SK-N-SH (cell line): ENCODE measurements at regions not wholly inside any gene's neighbourhood (a gene's known extent, or its start where the extent isn't known, plus 50 kb on each side); places are given as distances from the start of the nearest gene placed in this dataset.

Source experiments
- CTCF ChIA-PET: fragments of 300-600, 350-600 bp; formaldehyde crosslinking; extraction: SDS; loops from one replicate; lab custom pipeline; 2021; lab: Yijun Ruan, JAX
- POLR2A ChIA-PET: fragments of 350-600 bp; sonication (Branson Sonifier 250); formaldehyde crosslinking; extraction: SDS; loops from one replicate; lab custom pipeline; 2020; ENCODE audit warnings: antibody characterized with exemption, inconsistent platforms; lab: Yijun Ruan, JAX
- DNase-seq: peaks from one replicate; pipeline ENCODE4 v3.0.0; 2012
- H2AFZ ChIP-seq: fragments of 200-600 bp; sonication (generic); 2 replicates; pipeline ENCODE4 v1.8.1; 2016; ENCODE audit warnings: antibody characterized with exemption, mild to moderate bottlenecking, low read depth
- H3F3A ChIP-seq: fragments of 200-600 bp; sonication (generic); replicated peaks from 2 replicates; pipeline ENCODE3; 2016; ENCODE audit warnings: antibody characterized with exemption, mild to moderate bottlenecking; ENCODE audit not compliant: insufficient read depth
- H3K27ac ChIP-seq, 2 experiments: fragments of 200-500 bp in 1 of 2; fragments of 200-600 bp in 1 of 2; sonication (Bioruptor generic) in 1 of 2; sonication (generic), shearing (Covaris generic) in 1 of 2; 2 replicates each; pipeline versions ENCODE4 v1.5.1 to v1.6.1; 2014 to 2016; ENCODE audit warnings: low read depth in 2 of 2, inconsistent platforms in 1 of 2, low read length in 1 of 2, mild to moderate bottlenecking in 1 of 2, mixed read lengths in 1 of 2
- H3K27me3 ChIP-seq: fragments of 200-600 bp; sonication (generic), shearing (Covaris generic); 2 replicates; pipeline ENCODE4 v1.6.1; 2016; ENCODE audit warnings: mixed run types; ENCODE audit not compliant: insufficient read depth
- H3K36me3 ChIP-seq, 2 experiments: fragments of 200-500 bp in 1 of 2; fragments of 200-600 bp in 1 of 2; sonication (Bioruptor generic) in 1 of 2; sonication (generic) in 1 of 2; replicated peaks in 1 of 2; 2 replicates each; pipeline versions ENCODE3 to v1.5.1; 2014 to 2016; ENCODE audit warnings: low read length in 1 of 2, mild to moderate bottlenecking in 1 of 2; ENCODE audit not compliant: insufficient read depth in 2 of 2, control insufficient read depth in 1 of 2
- H3K4me1 ChIP-seq, 2 experiments: fragments of 200-500 bp in 1 of 2; fragments of 200-600 bp in 1 of 2; sonication (Bioruptor generic) in 1 of 2; sonication (generic), shearing (Covaris generic) in 1 of 2; 2 replicates each; pipeline versions ENCODE4 v1.5.1 to v1.6.1; 2014 to 2016; ENCODE audit warnings: low read depth in 1 of 2, low read length in 1 of 2, mixed run types in 1 of 2; ENCODE audit not compliant: insufficient read depth in 2 of 2, control insufficient read depth in 1 of 2
- H3K4me2 ChIP-seq: fragments of 200-600 bp; sonication (generic), shearing (Covaris generic); 2 replicates; pipeline ENCODE4 v1.6.1; 2017; ENCODE audit warnings: mixed run types
- H3K4me3 ChIP-seq, 2 experiments: fragments of 200-500 bp in 1 of 2; fragments of 200-600 bp in 1 of 2; sonication (Bioruptor generic) in 1 of 2; sonication (generic), shearing (Covaris generic) in 1 of 2; 2 replicates each; pipeline versions ENCODE4 v1.5.1 to v1.8.1; 2014 to 2016; ENCODE audit warnings: low read depth in 2 of 2, inconsistent platforms in 1 of 2, low read length in 1 of 2, mild to moderate bottlenecking in 1 of 2, mixed read lengths in 1 of 2, moderate library complexity in 1 of 2
- H3K79me2 ChIP-seq: fragments of 200-600 bp; sonication (generic); 2 replicates; pipeline ENCODE4 v1.8.1; 2017; ENCODE audit warnings: mild to moderate bottlenecking; ENCODE audit not compliant: insufficient read depth
- H3K9ac ChIP-seq: fragments of 200-600 bp; sonication (generic); 2 replicates; pipeline ENCODE4 v1.6.1; 2017; ENCODE audit warnings: mixed run types
- H3K9me2 ChIP-seq: fragments of 200-600 bp; sonication (generic); 2 replicates; pipeline ENCODE4 v1.6.1; 2017; ENCODE audit warnings: mixed run types
- H3K9me3 ChIP-seq: fragments of 200-600 bp; sonication (generic); 2 replicates; pipeline ENCODE4 v1.6.1; 2017; ENCODE audit warnings: mixed run types, mild to moderate bottlenecking, moderate library complexity
- H4K20me1 ChIP-seq: fragments of 200-600 bp; sonication (generic); 2 replicates; pipeline ENCODE4 v1.6.1; 2017; ENCODE audit warnings: mild to moderate bottlenecking, mixed run types; ENCODE audit not compliant: insufficient read depth
- EP300 ChIP-seq, 2 experiments: IDR thresholded peaks; 2 replicates each; pipeline versions ENCODE4 v1.4.0 to v1.6.1; 2012; ENCODE audit warnings: borderline replicate concordance in 1 of 2, low read depth in 1 of 2, low read length in 1 of 2
- FOSL2 ChIP-seq: IDR thresholded peaks from 2 replicates; pipeline ENCODE4 v1.4.0; 2012; ENCODE audit warnings: low read depth, mild to moderate bottlenecking, moderate library complexity, borderline replicate concordance
- FOXJ3 ChIP-seq: sonication (generic); formaldehyde crosslinking; IDR thresholded peaks from 2 replicates; pipeline ENCODE4 v1.5.1; 2020; ENCODE audit warnings: mild to moderate bottlenecking, missing genetic modification reagents
- GATA2 ChIP-seq: sonication (generic); formaldehyde crosslinking; IDR thresholded peaks from 2 replicates; pipeline ENCODE4 v1.5.0; 2020; ENCODE audit warnings: mild to moderate bottlenecking, missing genetic modification reagents
- JUND ChIP-seq: IDR thresholded peaks from 2 replicates; pipeline ENCODE4 v1.4.0; 2012
- MAX ChIP-seq: IDR thresholded peaks from 2 replicates; pipeline ENCODE4 v1.4.0; 2012; ENCODE audit warnings: low read depth
- MXI1 ChIP-seq: IDR thresholded peaks from 2 replicates; pipeline ENCODE4 v1.6.1; 2012; ENCODE audit warnings: mild to moderate bottlenecking, low read depth, low read length, improper control_type of control experiment
- NRF1 ChIP-seq: IDR thresholded peaks from 2 replicates; pipeline ENCODE4 v1.6.1; 2012; ENCODE audit warnings: low read depth, mild to moderate bottlenecking, low read length
- RAD21 ChIP-seq: IDR thresholded peaks from 2 replicates; pipeline ENCODE4 v1.6.1; 2012; ENCODE audit warnings: mild to moderate bottlenecking, low read length
- REST ChIP-seq: IDR thresholded peaks from 2 replicates; pipeline ENCODE4 v1.6.1; 2012; ENCODE audit warnings: mild to moderate bottlenecking, low read depth, low read length, moderate library complexity
- RFX5 ChIP-seq: IDR thresholded peaks from 2 replicates; pipeline ENCODE4 v1.6.1; 2012; ENCODE audit warnings: mild to moderate bottlenecking, improper control_type of control experiment, low read length
- TAF1 ChIP-seq: IDR thresholded peaks from 2 replicates; pipeline ENCODE4 v1.6.1; 2012; ENCODE audit warnings: low read depth, mild to moderate bottlenecking, low read length, moderate library complexity, borderline replicate concordance
- TEAD4 ChIP-seq: IDR thresholded peaks from 2 replicates; pipeline ENCODE4 v1.4.0; 2012; ENCODE audit warnings: mild to moderate bottlenecking, borderline replicate concordance; ENCODE audit not compliant: insufficient read depth
- USF1 ChIP-seq: IDR thresholded peaks from 2 replicates; pipeline ENCODE4 v1.4.0; 2012; ENCODE audit warnings: low read depth, borderline replicate concordance
- USF2 ChIP-seq: fragments of 150-350 bp; IDR thresholded peaks from 2 replicates; pipeline ENCODE4 v1.6.1; 2017; ENCODE audit warnings: antibody characterized with exemption, low read length, low read depth, borderline replicate concordance
- WGBS: methylation state at CpG from one replicate; pipeline ENCODE4 v1.1.6; 2017; ENCODE audit warnings: low lambda C conversion rate; 5-methylcytosine and 5-hydroxymethylcytosine counted together

- Histone ChIP-seq H3K36me3 (no peaks in the 10 kb centered on the region), H2AFZ (no peak overlapping the region), H3K9me2 (no peaks in the 10 kb centered on the region), H3K79me2 (no peaks in the 10 kb centered on the region), H3K27ac (no peak overlapping the region), H3K9ac (no peak overlapping the region), H3K4me3 (no peak overlapping the region), H3K4me2 (no peak overlapping the region), H3K4me1 (no peaks in the 10 kb centered on the region), H3F3A (no peaks in the 10 kb centered on the region), H3K27me3 (no peaks in the 10 kb centered on the region; the same call in 1 of the 2 replicates), H3K9me3 (no peaks in the 10 kb centered on the region), H4K20me1 (no peaks in the 10 kb centered on the region)
- TF ChIP-seq JUND (no peak), EP300 (IDR thresholded peaks at IDR 0.05; ENCODE audit: borderline replicate concordance in 1 of 2, low read depth in 1 of 2, low read length in 1 of 2) (no peak), RFX5 (no peak), MXI1 (no peak), USF1 (no peak), USF2 (no peak), MAX (no peak), FOSL2 (no peak), GATA2 (CRISPR knock-in tag) (no peak), TAF1 (no peak), REST (no peak), FOXJ3 (CRISPR knock-in tag) (no peak), RAD21 (no peak), TEAD4 (no peak), NRF1 (no peak)
- WGBS, result 4% methylated on average over 2 of the region's 2 CpGs
- DNase-seq, result no peak
- ChIA-PET CTCF (interaction anchor here (0.7 to 3.4 kb wide), 5 partner anchors 68 to 341 kb away, joined by 3 to 40 read pairs (median 5); no protein-coding TSS in a partner anchor), POLR2A (no interaction called here)
These were observed 201.9 kb upstream of the RBM19 start for GRCh38 chr12:114168061-114168460.
